Upper lobe of left lung (tissue), 4 donors: ENCODE measurements at regions not wholly inside any gene's neighbourhood (a gene's known extent, or its start where the extent isn't known, plus 50 kb on each side); places are given as distances from the start of the nearest gene placed in this dataset.

ENCODE experiments used
- POLR2A ChIP-seq, 4 donors: fragments of 450-650 bp; IDR thresholded peaks; one replicate each; pipeline ENCODE4 v1.5.1; 2016 to 2017; ENCODE audit warnings: antibody characterized with exemption in 4 of 4, mild to moderate bottlenecking in 2 of 4
- TF ChIP-seq, protein P1 (sequence below), 6 experiments: fragments of 450-650 bp in 4 of 6; fragments of 200-600 bp in 2 of 6; sonication (generic) in 2 of 6; IDR thresholded peaks; one replicate each; pipeline ENCODE4 v1.5.1; 2016 to 2019; ENCODE audit warnings: antibody characterized with exemption in 6 of 6

GRCh38 chr2:215738351-215738750 lies 275.0 kb downstream of the MREG start:
- TF ChIP-seq POLR2A (IDR thresholded peaks at IDR 0.05), result no peak
- TF ChIP-seq, protein P1, sequence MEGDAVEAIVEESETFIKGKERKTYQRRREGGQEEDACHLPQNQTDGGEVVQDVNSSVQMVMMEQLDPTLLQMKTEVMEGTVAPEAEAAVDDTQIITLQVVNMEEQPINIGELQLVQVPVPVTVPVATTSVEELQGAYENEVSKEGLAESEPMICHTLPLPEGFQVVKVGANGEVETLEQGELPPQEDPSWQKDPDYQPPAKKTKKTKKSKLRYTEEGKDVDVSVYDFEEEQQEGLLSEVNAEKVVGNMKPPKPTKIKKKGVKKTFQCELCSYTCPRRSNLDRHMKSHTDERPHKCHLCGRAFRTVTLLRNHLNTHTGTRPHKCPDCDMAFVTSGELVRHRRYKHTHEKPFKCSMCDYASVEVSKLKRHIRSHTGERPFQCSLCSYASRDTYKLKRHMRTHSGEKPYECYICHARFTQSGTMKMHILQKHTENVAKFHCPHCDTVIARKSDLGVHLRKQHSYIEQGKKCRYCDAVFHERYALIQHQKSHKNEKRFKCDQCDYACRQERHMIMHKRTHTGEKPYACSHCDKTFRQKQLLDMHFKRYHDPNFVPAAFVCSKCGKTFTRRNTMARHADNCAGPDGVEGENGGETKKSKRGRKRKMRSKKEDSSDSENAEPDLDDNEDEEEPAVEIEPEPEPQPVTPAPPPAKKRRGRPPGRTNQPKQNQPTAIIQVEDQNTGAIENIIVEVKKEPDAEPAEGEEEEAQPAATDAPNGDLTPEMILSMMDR (IDR thresholded peaks at IDR 0.05), result no peak
